ENCODE measurements at regions not wholly inside any gene's neighbourhood (a gene's known extent, or its start where the extent isn't known, plus 50 kb on each side); places are given as distances from the start of the nearest gene placed in this dataset.

GRCh38 chr6:27668442-27669294 lies 195.8 kb upstream of the ZNF184 start (continued):
- TF ChIP-seq ZNF574 (CRISPR knock-in tag; IDR thresholded peaks at IDR 0.05) (peak; percentile 62; the same call in 1 of the 2 replicates), ZNF792 (CRISPR knock-in tag; IDR thresholded peaks at IDR 0.05) (no peak), RAD51 (IDR thresholded peaks at IDR 0.05; ENCODE audit: borderline replicate concordance) (no peak), NAIF1 (CRISPR knock-in tag; IDR thresholded peaks at IDR 0.05; ENCODE audit: borderline replicate concordance) (0 out of 2 replicates have a peak, but pooled peaks have one; percentile 68), ZNF629 (CRISPR knock-in tag; conservative IDR thresholded peaks at IDR 0.05) (peak; percentile 62), TEF (CRISPR knock-in tag; IDR thresholded peaks at IDR 0.05) (no peak), POLR2AphosphoS2 (IDR thresholded peaks at IDR 0.05; ENCODE audit: low read depth, low read length) (no peak), MIXL1 (CRISPR knock-in tag; IDR thresholded peaks at IDR 0.05) (peak; percentile 68), ZNF362 (CRISPR knock-in tag; IDR thresholded peaks at IDR 0.05; ENCODE audit: borderline replicate concordance) (no peak), GFI1 (CRISPR knock-in tag; IDR thresholded peaks at IDR 0.05; ENCODE audit: borderline replicate concordance) (no peak; the same call in 1 of the 2 replicates), BATF2 (CRISPR knock-in tag; IDR thresholded peaks at IDR 0.05) (no peak), MAFG (CRISPR knock-in tag; IDR thresholded peaks at IDR 0.05) (no peak), GABPB1 (CRISPR knock-in tag; IDR thresholded peaks at IDR 0.05) (peak; percentile 20; the same call in 1 of the 2 replicates), BRF2 (CRISPR knock-in tag; IDR thresholded peaks at IDR 0.05) (peak; percentile 21; the same call in 1 of the 2 replicates), REXO4 (CRISPR knock-in tag; IDR thresholded peaks at IDR 0.05; ENCODE audit: borderline replicate concordance) (no peak), PHF8 (CRISPR knock-in tag; IDR thresholded peaks at IDR 0.05) (no peak), NFYC (CRISPR knock-in tag; IDR thresholded peaks at IDR 0.05) (no peak), ZNF713 (CRISPR knock-in tag; IDR thresholded peaks at IDR 0.05) (no peak), KLF15 (CRISPR knock-in tag; IDR thresholded peaks at IDR 0.05; ENCODE audit: borderline replicate concordance) (no peak), ZNF235 (CRISPR knock-in tag; IDR thresholded peaks at IDR 0.05; ENCODE audit: borderline replicate concordance) (no peak), ZNF33B (CRISPR knock-in tag; IDR thresholded peaks at IDR 0.05) (no peak), CBX5 (CRISPR knock-in tag; IDR thresholded peaks at IDR 0.05; ENCODE audit: borderline replicate concordance) (no peak)

Measured in HepG2 (cell line).